Loucy (cell line): ENCODE measurements at regions not wholly inside any gene's neighbourhood (a gene's known extent, or its start where the extent isn't known, plus 50 kb on each side); places are given as distances from the start of the nearest gene placed in this dataset.

Experiments used
- EZH2phosphoT487 ChIP-seq: fragments of 200-600 bp; IDR thresholded peaks from 2 replicates; pipeline ENCODE4 v1.6.1; 2018; ENCODE audit warnings: antibody characterized with exemption, mild to moderate bottlenecking, moderate library complexity, borderline replicate concordance
- TF ChIP-seq, protein P1 (sequence below): fragments of 200-600 bp; sonication (generic); conservative IDR thresholded peaks from 2 replicates; pipeline ENCODE4 v1.5.1; 2014; ENCODE audit warnings: mild to moderate bottlenecking, antibody characterized with exemption, low read length

DNA sequence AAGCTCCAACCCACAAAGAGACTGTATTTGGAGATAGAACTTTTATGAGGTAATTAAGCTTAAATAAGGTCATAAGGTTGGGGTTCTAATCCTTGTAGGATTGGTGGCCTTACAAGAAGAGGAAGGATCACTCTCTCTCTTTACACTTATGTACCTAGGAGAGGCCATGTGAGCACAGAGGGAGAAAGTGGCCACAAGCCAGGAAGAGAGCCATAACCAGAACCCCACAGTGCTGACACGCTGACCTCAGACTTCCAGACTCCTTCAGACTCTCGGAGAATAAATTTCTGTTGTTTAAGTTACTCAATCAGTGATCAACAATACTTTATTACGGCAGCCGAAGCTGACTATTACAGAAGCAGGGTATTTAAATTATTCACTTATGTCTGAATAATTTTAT is 430.5 kb upstream of the EPHA7 start:
- TF ChIP-seq, protein P1, sequence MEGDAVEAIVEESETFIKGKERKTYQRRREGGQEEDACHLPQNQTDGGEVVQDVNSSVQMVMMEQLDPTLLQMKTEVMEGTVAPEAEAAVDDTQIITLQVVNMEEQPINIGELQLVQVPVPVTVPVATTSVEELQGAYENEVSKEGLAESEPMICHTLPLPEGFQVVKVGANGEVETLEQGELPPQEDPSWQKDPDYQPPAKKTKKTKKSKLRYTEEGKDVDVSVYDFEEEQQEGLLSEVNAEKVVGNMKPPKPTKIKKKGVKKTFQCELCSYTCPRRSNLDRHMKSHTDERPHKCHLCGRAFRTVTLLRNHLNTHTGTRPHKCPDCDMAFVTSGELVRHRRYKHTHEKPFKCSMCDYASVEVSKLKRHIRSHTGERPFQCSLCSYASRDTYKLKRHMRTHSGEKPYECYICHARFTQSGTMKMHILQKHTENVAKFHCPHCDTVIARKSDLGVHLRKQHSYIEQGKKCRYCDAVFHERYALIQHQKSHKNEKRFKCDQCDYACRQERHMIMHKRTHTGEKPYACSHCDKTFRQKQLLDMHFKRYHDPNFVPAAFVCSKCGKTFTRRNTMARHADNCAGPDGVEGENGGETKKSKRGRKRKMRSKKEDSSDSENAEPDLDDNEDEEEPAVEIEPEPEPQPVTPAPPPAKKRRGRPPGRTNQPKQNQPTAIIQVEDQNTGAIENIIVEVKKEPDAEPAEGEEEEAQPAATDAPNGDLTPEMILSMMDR, result no peak
- TF ChIP-seq EZH2phosphoT487, result no peak
